H1 (cell line): ENCODE measurements at regions not wholly inside any gene's neighbourhood (a gene's known extent, or its start where the extent isn't known, plus 50 kb on each side); places are given as distances from the start of the nearest gene placed in this dataset.

Experiments
- CTCF ChIA-PET: fragments of 300-600 bp; sonication (Branson Sonifier 250); formaldehyde crosslinking; loops from one replicate; lab custom pipeline; 2021; ENCODE audit not compliant: partially characterized antibody; lab: Charles Lee
- POLR2A ChIA-PET: fragments of 300-600 bp; sonication (Branson Sonifier 250); formaldehyde crosslinking; loops from one replicate; lab custom pipeline; 2021; ENCODE audit warnings: inconsistent platforms; ENCODE audit not compliant: partially characterized antibody; lab: Charles Lee
- DNase-seq, 2 experiments: peaks; one replicate each; pipeline versions ENCODE4 v3.0.0 to v3.0.0-alpha.2; 2010 to 2022; ENCODE audit warnings: low spot score in 2 of 2, low read depth in 1 of 2, mixed read lengths in 1 of 2
- FAIRE-seq: peaks from 2 replicates; lab custom pipeline; 2011; peaks lifted over from hg19 to GRCh38; lab: Jason Lieb, UNC
- H2AFZ ChIP-seq: 2 replicates; pipeline ENCODE4 v1.8.1; 2012; ENCODE audit warnings: low read length, inconsistent platforms
- H2AK5ac ChIP-seq: 2 replicates; pipeline ENCODE4 v1.6.1; 2013; ENCODE audit warnings: low read depth, low read length
- H2BK120ac ChIP-seq: replicated peaks from 2 replicates; pipeline ENCODE3; 2013; ENCODE audit warnings: low read depth, low read length, inconsistent platforms
- H2BK12ac ChIP-seq: 2 replicates; pipeline ENCODE4 v1.6.1; 2013; ENCODE audit warnings: low read depth, low read length
- H2BK15ac ChIP-seq: 2 replicates; pipeline ENCODE4 v1.6.1; 2013; ENCODE audit warnings: low read length
- H2BK20ac ChIP-seq: 2 replicates; pipeline ENCODE4 v1.6.1; 2013; ENCODE audit warnings: low read length
- H2BK5ac ChIP-seq: 2 replicates; pipeline ENCODE4 v1.6.1; 2013; ENCODE audit warnings: low read depth, low read length
- H3K14ac ChIP-seq: 2 replicates; pipeline ENCODE4 v1.6.1; 2013; ENCODE audit warnings: inconsistent platforms; ENCODE audit not compliant: insufficient read length
- H3K18ac ChIP-seq: 2 replicates; pipeline ENCODE4 v1.6.1; 2013; ENCODE audit warnings: low read length; ENCODE audit errors: extremely low read depth
- H3K23ac ChIP-seq: 2 replicates; pipeline ENCODE4 v1.6.1; 2013; ENCODE audit warnings: inconsistent platforms; ENCODE audit not compliant: insufficient read length
- H3K23me2 ChIP-seq: 2 replicates; pipeline ENCODE4 v1.6.1; 2013; ENCODE audit warnings: low read depth, low read length
- H3K27ac ChIP-seq: 2 replicates; pipeline ENCODE4 v1.6.1; 2011; ENCODE audit warnings: low read depth, low read length, inconsistent platforms
- H3K27me3 ChIP-seq, 4 experiments: replicated peaks in 1 of 4; 1 replicate in 1 of 4; 2 replicates in 3 of 4; pipeline versions ENCODE4 v1.6.1 to v1.8.1; 2011 to 2013; ENCODE audit warnings: low read length in 3 of 4, mild to moderate bottlenecking in 3 of 4, inconsistent platforms in 2 of 4, mixed read lengths in 2 of 4, moderate library complexity in 1 of 4; ENCODE audit not compliant: control insufficient read depth in 3 of 4, insufficient read depth in 3 of 4; ENCODE audit errors: extremely low read depth in 1 of 4
- H3K36me3 ChIP-seq, 4 experiments: 2 replicates each; pipeline versions ENCODE4 v1.6.1 to v1.8.1; 2011 to 2013; ENCODE audit warnings: mild to moderate bottlenecking in 4 of 4, low read length in 3 of 4, moderate library complexity in 2 of 4, control low read depth in 1 of 4, inconsistent platforms in 1 of 4; ENCODE audit not compliant: insufficient read depth in 4 of 4, control insufficient read depth in 2 of 4
- H3K4ac ChIP-seq: replicated peaks from 2 replicates; pipeline ENCODE3; 2013; ENCODE audit warnings: low read length, low read depth, mixed read lengths, inconsistent platforms; ENCODE audit not compliant: insufficient read length
- H3K4me1 ChIP-seq, 4 experiments: replicated peaks in 1 of 4; 1 replicate in 1 of 4; 2 replicates in 3 of 4; pipeline versions ENCODE4 v1.6.1 to v1.8.1; 2011 to 2013; ENCODE audit warnings: low read length in 3 of 4, inconsistent platforms in 2 of 4, mixed read lengths in 1 of 4; ENCODE audit not compliant: insufficient read depth in 4 of 4, control insufficient read depth in 3 of 4
- H3K4me2 ChIP-seq, 2 experiments: 2 replicates each; pipeline versions ENCODE4 v1.6.1 to v1.8.1; 2011 to 2013; ENCODE audit warnings: low read depth in 2 of 2, low read length in 2 of 2, control low read depth in 1 of 2, inconsistent platforms in 1 of 2, mild to moderate bottlenecking in 1 of 2; ENCODE audit not compliant: insufficient read depth in 1 of 2
- H3K4me3 ChIP-seq, 4 experiments: fragments of 200-600, 300-600 bp in 1 of 4; sonication (generic), shearing (Covaris generic), sonication (Bioruptor Twin) in 1 of 4; 2 replicates each; pipeline versions ENCODE4 v1.5.1 to v1.8.1; 2011 to 2016; ENCODE audit warnings: low read length in 4 of 4, low read depth in 3 of 4, control low read depth in 2 of 4, inconsistent platforms in 2 of 4, mild to moderate bottlenecking in 2 of 4, mixed read lengths in 1 of 4, moderate library complexity in 1 of 4; ENCODE audit not compliant: insufficient read depth in 2 of 4; ENCODE audit errors: extremely low read depth in 1 of 4
- H3K56ac ChIP-seq: replicated peaks from 2 replicates; pipeline ENCODE3; 2013; ENCODE audit warnings: low read depth, mild to moderate bottlenecking, mixed read lengths, low read length, inconsistent platforms; ENCODE audit not compliant: insufficient read length
- H3K79me1 ChIP-seq: 2 replicates; pipeline ENCODE4 v1.6.1; 2013; ENCODE audit warnings: low read depth, low read length, control low read depth
- H3K79me2 ChIP-seq, 2 experiments: 2 replicates each; pipeline versions ENCODE4 v1.6.1 to v1.8.1; 2012 to 2013; ENCODE audit warnings: low read length in 2 of 2, mild to moderate bottlenecking in 2 of 2, inconsistent platforms in 1 of 2; ENCODE audit not compliant: insufficient read depth in 2 of 2, control insufficient read depth in 1 of 2
- H3K9ac ChIP-seq, 4 experiments: replicated peaks in 1 of 4; 1 replicate in 1 of 4; 2 replicates in 3 of 4; pipeline versions ENCODE4 v1.6.1 to v1.8.1; 2011 to 2013; ENCODE audit warnings: low read depth in 3 of 4, low read length in 3 of 4, control low read depth in 2 of 4, mild to moderate bottlenecking in 2 of 4, moderate library complexity in 2 of 4, inconsistent platforms in 1 of 4; ENCODE audit errors: extremely low read depth in 1 of 4
- H3K9me3 ChIP-seq, 2 experiments: 2 replicates each; pipeline versions ENCODE4 v1.6.1 to v1.8.1; 2012 to 2013; ENCODE audit warnings: mild to moderate bottlenecking in 2 of 2, moderate library complexity in 2 of 2, control low read depth in 1 of 2, inconsistent platforms in 1 of 2, low read depth in 1 of 2, low read length in 1 of 2, mixed read lengths in 1 of 2; ENCODE audit not compliant: insufficient read depth in 2 of 2
- H4K20me1 ChIP-seq, 2 experiments: replicated peaks in 1 of 2; 2 replicates each; pipeline versions ENCODE3 to v1.8.1; 2011 to 2013; ENCODE audit warnings: inconsistent platforms in 2 of 2, low read length in 2 of 2, mild to moderate bottlenecking in 1 of 2; ENCODE audit not compliant: insufficient read depth in 2 of 2, control insufficient read depth in 1 of 2
- H4K5ac ChIP-seq: 2 replicates; pipeline ENCODE4 v1.6.1; 2013; ENCODE audit warnings: low read length, low read depth, mixed read lengths, inconsistent platforms; ENCODE audit not compliant: insufficient read length
- H4K8ac ChIP-seq: 2 replicates; pipeline ENCODE4 v1.8.0; 2013; ENCODE audit warnings: mild to moderate bottlenecking, moderate library complexity, low read length, inconsistent platforms; ENCODE audit not compliant: insufficient read depth; ENCODE audit errors: extremely low read depth
- H4K91ac ChIP-seq: replicated peaks from 2 replicates; pipeline ENCODE3; 2013; ENCODE audit warnings: low read length, mixed read lengths, inconsistent platforms; ENCODE audit not compliant: insufficient read length
- BRCA1 ChIP-seq: IDR thresholded peaks from 2 replicates; pipeline ENCODE4 v1.6.1; 2012; ENCODE audit warnings: low read depth, low read length, improper control_type of control experiment
- GABPA ChIP-seq: IDR thresholded peaks from 2 replicates; pipeline ENCODE4 v1.6.1; 2011; ENCODE audit warnings: mild to moderate bottlenecking, low read length, moderate library complexity, borderline replicate concordance; ENCODE audit not compliant: insufficient read depth
- MAFK ChIP-seq: IDR thresholded peaks from 2 replicates; pipeline ENCODE4 v1.6.1; 2012; ENCODE audit warnings: low read depth, mild to moderate bottlenecking, improper control_type of control experiment, low read length
- PHF8 ChIP-seq: fragments of 200-600 bp; sonication (generic); conservative IDR thresholded peaks from 2 replicates; pipeline ENCODE4 v1.7.1; 2012; ENCODE audit warnings: low read depth, mild to moderate bottlenecking, inconsistent platforms, low read length, moderate library complexity
- RAD21 ChIP-seq, 2 experiments: IDR thresholded peaks in 1 of 2; conservative IDR thresholded peaks in 1 of 2; 2 replicates each; pipeline ENCODE4 v1.6.1; 2011; ENCODE audit warnings: low read depth in 2 of 2, low read length in 2 of 2, improper control_type of control experiment in 1 of 2, inconsistent platforms in 1 of 2, mild to moderate bottlenecking in 1 of 2, moderate library complexity in 1 of 2
- RBBP5 ChIP-seq: IDR thresholded peaks from 2 replicates; pipeline ENCODE4 v1.7.1; 2012; ENCODE audit warnings: low read depth, mild to moderate bottlenecking, inconsistent platforms, low read length, moderate library complexity, borderline replicate concordance
- SIX5 ChIP-seq: IDR thresholded peaks from 2 replicates; pipeline ENCODE4 v1.6.1; 2011; ENCODE audit warnings: mild to moderate bottlenecking, low read depth, low read length
- SRF ChIP-seq: IDR thresholded peaks from 2 replicates; pipeline ENCODE4 v1.6.1; 2011; ENCODE audit warnings: mild to moderate bottlenecking, low read depth, low read length, moderate library complexity
- TAF1 ChIP-seq: IDR thresholded peaks from 2 replicates; pipeline ENCODE4 v1.6.1; 2011; ENCODE audit warnings: mild to moderate bottlenecking, low read depth, low read length
- WGBS, 2 experiments: shearing (Covaris generic) in 1 of 2; methylation state at CpG; one replicate each; pipeline versions ENCODE4 v1.1.6 to v1.1.7; 2013 to 2015; ENCODE audit warnings: low lambda C conversion rate in 2 of 2, mixed read lengths in 2 of 2, inconsistent platforms in 1 of 2, low coverage in 1 of 2, missing lambda C conversion rate in 1 of 2; ENCODE audit not compliant: insufficient replicate concordance in 2 of 2, insufficient coverage in 1 of 2, insufficient read length in 1 of 2; ENCODE audit errors: extremely low coverage in 1 of 2, missing lambda C conversion rate in 1 of 2; 5-methylcytosine and 5-hydroxymethylcytosine counted together

DNA sequence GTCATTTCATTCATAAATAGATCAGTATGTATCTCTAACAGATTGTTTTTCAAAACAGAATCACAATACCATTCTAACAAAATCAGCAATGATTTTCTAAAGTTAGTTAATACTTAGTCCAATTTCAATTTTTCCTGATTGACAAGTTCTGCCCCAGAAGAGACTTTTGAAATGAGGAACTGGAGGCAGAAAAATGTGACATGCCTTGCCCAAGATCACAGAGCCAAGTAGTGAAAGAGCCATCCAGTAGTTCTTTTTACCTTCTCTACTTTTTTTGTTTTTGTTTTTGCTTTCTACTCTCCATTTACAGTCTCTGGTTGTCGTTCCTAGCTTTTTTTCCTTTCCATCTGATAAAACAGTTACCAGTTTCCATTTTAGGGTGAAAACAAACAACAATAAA, 129.3 kb upstream of the TMEM164 start:
- ChIA-PET CTCF (no interaction called here), POLR2A (no interaction called here)
- Histone ChIP-seq H4K20me1 (no peaks in the 10 kb centered on the region), H4K91ac (no peak overlapping the region), H3K18ac (no peak overlapping the region), H3K4ac (no peak overlapping the region), H3K4me2 (no peak overlapping the region), H3K9ac (no peak overlapping the region), H3K9me3 (no peaks in the 10 kb centered on the region), H2BK20ac (no peak overlapping the region), H3K79me2 (no peaks in the 10 kb centered on the region), H3K23me2 (no peaks in the 10 kb centered on the region), H4K8ac (no peak overlapping the region), H3K27ac (no peak overlapping the region), H3K27me3 (no peaks in the 10 kb centered on the region), H2BK120ac (no peak overlapping the region), H3K14ac (no peak overlapping the region), H3K4me1 (no peaks in the 10 kb centered on the region), H2BK12ac (no peak overlapping the region), H4K5ac (no peak overlapping the region), H3K79me1 (no peaks in the 10 kb centered on the region), H3K36me3 (no peaks in the 10 kb centered on the region), H2BK5ac (no peak overlapping the region), H2AFZ (no peak overlapping the region), H3K4me3 (no peak overlapping the region), H2AK5ac (no peak overlapping the region), H3K23ac (no peak overlapping the region), H2BK15ac (no peak overlapping the region), H3K56ac (no peak overlapping the region)
- FAIRE-seq = no peak
- DNase-seq = no peak
- 86% methylated on average over 1 of the region's 1 CpG; no CpG with 5 or more reads in 1 of the 2 experiments for WGBS, 2 experiments
- TF ChIP-seq RAD21 (IDR thresholded peaks at IDR 0.05 in 1 of 2, conservative IDR thresholded peaks at IDR 0.05 in 1 of 2; ENCODE audit: low read depth in 2 of 2, low read length in 2 of 2) (no peak), TAF1 (no peak), SRF (no peak), GABPA (no peak), SIX5 (no peak), RBBP5 (no peak), BRCA1 (no peak), PHF8 (no peak), MAFK (no peak)
